T-helper 2 cell (primary cell): ENCODE measurements at regions not wholly inside any gene's neighbourhood (a gene's known extent, or its start where the extent isn't known, plus 50 kb on each side); places are given as distances from the start of the nearest gene placed in this dataset.
"Not testable (repeated sequence)": the region's sequence is repeated elsewhere in the genome, so short reads cannot be mapped to it uniquely, and the experiment has no call there.

ENCODE experiments used
- DNase-seq, 5 experiments: peaks; one replicate each; pipeline versions ENCODE4 v3.0.0 to v3.0.0-alpha.2; 2012 to 2022

DNA sequence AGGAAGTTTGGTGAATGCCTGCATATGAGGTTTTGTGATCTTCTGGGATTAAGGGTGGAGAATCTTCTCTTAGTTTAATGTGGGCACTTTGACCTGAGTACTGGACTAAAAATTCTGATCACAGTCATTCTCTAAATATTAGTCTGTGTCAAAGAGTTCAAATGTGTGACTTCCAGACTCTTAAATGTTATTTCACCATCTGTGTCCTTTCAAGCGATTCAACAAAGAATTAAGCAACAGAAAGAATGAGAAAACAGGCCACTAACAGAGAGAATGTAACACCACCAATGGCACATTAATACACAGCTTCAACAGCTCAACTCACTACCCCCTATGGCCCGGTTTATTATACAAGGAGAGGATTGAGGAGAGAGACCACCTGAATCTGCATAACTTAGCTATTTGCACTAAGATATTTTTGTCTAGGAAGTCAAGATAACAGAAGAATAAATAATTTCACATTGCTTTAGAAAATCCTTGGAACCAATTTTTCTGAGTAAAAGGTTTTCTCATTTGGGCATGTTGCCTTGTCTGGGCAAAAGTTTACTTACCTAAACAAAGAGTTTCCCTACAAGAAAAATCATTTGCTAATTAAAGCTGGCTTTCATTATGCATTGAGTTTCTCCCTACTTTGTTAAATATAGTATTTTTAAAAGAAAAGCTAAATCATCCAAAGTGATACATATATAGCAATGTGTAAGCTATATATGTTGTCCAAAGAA lies 1313.7 kb downstream of the NCAM2 start:
- DNase-seq = no peak

DNA sequence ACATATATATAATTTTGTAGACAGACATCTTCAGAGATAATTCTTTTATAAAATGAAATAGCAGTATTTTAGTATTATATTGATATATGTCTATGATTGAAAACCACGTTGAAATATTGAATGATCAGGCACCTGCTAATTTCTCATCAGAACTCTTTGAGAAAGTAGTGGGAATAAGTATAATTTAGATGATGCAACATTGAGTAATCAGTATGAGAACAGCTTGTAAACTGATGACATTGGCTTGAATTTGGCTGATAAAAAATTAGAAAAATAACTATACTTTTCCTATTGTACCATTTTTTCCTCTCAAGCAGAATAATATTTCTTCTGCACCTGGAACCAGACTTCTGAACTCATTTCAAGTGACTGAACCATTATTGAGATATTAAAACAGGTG lies 1316.8 kb downstream of the NCAM2 start:
- DNase-seq = no peak

DNA sequence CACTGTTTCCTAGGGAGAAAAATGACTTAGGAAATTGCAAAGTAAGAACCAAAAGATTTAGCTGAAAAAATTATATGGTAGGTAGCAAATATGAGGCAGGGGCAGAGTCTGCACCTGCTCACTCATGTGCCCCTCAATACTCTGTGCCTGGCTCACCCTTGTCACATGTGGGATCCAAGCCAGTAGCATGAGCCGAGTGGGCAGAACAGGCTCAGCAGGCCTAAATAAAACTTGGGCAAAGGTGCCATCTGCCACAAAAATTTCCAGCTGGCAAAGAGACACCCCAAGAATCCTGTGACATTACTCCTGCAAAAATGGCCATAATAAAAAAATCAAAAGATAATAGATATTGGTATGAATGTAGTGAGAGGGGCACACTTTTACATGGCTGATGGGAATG lies 1321.2 kb downstream of the NCAM2 start:
- no peak for DNase-seq

DNA sequence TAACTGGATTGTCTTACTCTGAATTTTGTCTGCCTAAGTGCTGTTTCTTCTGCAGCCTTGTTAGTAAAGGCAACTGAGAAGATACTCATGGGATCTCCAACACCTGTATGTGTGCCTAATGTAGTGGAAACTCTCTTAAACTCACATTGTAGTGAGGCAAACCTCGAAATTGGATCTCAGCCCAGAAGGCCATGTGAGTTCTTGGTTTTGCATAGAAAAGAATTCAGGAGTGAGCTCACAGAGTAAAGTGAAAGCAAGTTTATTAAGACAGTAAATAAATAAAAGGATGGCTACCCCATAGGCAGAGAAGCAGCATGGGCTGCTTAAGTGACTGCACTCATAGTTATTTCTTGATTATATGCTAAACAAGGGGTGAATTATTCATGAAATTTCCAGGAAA lies 1344.7 kb downstream of the NCAM2 start:
- no peak for DNase-seq

DNA sequence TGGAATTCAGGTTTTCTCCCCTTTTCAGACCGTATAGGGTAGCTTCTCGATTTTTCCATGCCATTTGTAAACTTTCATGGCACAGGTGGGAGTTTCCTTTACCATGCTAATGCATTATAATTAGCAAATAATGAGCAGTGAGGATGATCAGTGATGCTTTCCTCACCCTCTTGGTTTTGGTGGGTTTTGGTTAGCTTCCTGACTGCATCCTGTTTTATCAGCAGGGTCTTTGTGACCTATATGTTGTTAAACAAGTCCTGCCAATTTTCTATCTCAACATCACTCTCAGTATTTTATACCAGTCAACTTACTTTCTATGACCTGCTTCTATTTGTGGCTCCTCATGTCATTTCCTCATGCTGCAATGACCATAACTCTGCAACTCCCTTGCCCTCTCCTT lies 1345.1 kb downstream of the NCAM2 start:
- DNase-seq = no peak

DNA sequence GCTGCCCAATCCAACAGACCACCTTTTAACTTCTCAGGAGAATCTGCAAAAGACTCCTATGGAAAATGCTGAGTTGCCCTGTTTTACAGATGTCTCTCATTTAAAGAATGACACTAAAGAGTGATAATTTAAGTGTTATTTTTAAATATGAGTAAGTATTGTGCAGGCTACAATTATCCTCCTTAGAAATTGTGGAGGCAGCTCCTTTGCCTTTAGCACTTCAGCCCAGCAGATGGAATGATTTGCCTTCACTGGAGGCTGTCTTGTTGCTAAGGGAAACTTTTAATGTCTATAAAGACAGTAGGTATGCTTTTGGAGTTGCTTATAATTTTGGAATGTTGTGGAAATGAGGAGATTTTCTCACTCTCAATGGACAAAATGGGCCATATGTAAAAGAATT lies 1345.5 kb downstream of the NCAM2 start:
- DNase-seq = no peak

DNA sequence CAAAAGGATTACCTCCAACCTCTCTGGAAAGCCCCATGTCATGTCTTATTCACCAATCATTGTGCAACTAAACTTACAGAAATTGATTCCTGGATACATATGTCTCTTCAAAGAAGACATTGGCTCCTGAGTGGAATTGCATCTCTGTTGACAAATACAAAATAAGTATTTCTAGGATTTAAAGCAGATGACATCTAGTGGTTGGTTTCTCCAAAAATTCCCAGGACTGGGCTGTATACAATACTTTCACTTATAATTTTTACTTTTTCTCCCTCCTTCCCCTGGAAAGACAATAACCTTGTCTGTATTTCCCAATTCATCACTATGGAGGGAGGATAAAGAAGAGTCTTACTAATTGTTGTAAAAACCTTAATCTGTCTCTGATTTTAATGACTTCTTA lies 1347.4 kb downstream of the NCAM2 start:
- DNase-seq = no peak

DNA sequence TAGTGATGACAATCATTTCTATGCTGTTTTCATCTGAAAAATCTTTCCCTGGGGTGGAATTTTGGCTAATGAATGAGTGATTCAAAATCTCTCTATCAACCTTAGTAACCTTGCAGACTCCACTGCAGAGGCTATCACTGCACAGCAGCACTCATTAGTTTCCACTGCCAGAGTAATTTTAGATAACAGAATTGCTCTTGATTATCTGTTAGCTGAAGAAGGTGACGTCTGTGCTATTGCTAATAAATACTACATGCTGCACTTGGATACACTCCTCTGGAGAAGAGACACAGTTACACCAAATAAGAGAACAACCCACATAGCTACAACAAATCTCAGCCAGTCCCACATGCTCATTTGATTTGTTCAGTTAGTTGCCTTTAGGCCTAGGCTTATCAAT lies 1348.4 kb downstream of the NCAM2 start:
- no peak for DNase-seq

DNA sequence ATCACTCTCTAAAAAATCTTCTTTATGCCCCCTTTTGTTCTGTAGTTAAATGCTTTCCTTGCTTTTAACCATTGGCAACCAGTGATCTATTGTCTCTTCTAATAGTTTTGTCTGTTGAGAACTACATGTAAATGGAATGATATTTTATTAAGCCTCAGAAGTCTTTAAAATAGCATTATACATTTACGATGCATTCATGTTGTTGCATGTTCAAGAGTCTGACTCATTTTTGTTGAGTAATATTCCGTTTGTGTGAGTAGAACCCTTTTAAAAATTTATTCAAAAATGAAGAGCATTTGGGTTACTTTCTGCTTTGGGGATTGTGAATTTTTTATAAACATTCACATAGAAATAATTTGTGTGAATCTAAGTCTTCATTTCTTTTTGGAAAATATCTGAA lies 1352.9 kb downstream of the NCAM2 start:
- DNase-seq = no peak

DNA sequence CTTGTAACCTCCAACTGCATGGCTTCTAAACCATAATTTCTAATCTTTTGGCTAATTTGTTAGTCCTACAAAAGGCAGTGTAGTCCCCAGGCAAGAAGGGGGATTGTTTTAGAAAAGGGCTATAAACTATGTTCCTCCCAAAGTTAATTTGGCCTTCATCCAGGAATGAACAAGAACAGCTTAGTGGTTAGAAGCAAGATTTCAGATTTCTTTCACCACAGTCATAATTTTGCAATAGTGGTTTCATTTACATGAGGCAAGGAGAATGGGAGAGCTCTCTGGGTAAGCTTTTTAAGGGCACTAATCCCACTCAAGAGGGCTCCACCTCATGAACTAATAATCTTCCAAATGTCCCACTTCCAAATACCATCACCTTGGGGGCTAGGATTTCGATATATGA lies 1353.9 kb downstream of the NCAM2 start:
- no peak for DNase-seq

DNA sequence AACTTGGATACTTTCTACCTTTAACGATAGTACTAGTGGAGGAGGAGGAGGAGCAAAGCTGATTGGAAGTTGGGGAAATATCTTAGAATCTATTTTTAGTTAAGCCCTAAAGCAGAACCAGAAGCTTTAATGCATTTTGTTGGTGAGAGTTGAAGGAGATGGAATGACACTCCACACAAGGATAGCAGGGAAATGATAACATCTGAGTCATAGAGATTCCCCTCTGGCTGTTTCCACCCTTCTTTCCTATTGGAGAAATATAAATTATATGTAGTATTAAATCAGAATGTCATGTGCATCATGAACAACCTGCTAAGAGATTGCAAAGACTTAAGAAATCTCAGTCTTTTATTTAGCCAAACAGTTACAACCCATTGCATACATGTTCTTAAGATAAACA lies 1357.7 kb downstream of the NCAM2 start:
- no peak for DNase-seq

DNA sequence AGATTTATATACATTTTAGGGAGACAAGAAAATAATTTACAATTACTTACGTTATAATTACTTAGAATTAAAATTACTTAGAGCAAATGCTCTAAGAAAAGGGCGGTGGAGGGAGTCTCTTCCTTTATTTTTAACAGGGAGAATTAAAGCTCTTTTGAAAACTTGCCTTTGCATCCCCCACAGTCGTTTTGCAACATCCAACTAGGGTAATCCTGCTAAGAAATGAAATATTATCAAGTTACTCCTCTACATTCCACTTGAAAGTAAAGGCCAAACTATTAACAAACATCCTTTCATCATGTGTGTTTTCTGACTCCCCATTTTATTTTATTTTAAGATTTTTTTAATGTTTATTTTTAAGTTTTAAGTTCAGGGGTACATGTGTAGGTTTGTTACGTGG lies 1358.5 kb downstream of the NCAM2 start:
- DNase-seq = no peak

DNA sequence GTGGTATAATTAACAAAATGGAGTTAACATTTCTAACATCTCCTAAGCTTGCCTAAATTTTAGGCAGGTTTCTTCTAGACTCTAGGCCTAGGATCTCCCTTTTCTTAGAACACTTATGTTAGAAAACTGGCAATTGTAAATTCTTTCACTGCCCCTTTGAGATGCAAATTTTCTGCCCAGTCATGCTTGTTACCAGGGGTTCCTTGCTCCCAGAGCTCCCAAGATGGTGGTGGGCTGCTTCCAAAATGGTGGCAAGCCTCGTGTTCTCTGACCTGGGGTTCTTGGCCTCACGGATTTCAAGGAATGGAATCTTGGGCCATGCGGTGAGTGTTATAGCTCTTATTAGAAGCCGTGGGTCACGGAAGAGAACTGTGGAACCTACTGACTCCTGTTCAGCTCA lies 1361.4 kb downstream of the NCAM2 start:
- DNase-seq = not testable (repeated sequence)

DNA sequence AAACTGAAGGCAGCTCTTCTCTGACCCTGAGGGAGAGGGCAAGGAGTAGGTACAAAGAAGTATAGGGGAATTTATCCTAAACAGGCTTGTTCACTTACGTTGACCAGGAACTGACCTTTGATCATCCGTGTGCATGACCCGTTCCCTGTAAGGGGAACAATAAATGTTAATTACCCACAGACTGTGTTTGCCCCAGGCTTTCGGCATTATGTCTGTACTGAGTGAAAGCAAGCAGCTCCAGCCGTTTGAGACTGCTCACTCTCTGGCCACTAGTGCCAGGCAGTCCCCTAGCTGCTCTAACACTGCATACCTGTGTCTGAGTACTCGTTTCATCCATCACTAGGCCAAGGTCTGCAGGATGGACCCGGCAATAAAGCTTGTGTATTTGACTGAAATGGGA lies 1365.3 kb downstream of the NCAM2 start:
- no peak for DNase-seq

DNA sequence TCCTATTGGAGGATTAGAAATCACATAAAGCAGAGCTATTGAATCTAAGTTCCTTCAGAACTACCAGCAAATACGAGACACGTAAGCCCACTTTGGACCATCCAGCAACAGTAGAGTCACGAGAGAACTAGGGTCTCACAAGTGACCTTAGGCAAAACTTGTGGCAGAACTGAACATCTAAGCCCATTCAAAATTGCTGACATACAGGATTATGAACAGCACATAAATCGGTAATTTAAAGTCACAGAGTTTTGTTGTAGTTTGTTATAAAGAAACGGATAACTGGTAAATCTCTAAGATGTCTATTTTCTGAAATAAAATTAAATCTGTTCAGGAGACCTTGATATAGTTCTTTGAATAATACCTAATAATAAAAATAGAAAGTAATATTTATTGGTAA lies 1366.0 kb downstream of the NCAM2 start:
- DNase-seq = no peak

DNA sequence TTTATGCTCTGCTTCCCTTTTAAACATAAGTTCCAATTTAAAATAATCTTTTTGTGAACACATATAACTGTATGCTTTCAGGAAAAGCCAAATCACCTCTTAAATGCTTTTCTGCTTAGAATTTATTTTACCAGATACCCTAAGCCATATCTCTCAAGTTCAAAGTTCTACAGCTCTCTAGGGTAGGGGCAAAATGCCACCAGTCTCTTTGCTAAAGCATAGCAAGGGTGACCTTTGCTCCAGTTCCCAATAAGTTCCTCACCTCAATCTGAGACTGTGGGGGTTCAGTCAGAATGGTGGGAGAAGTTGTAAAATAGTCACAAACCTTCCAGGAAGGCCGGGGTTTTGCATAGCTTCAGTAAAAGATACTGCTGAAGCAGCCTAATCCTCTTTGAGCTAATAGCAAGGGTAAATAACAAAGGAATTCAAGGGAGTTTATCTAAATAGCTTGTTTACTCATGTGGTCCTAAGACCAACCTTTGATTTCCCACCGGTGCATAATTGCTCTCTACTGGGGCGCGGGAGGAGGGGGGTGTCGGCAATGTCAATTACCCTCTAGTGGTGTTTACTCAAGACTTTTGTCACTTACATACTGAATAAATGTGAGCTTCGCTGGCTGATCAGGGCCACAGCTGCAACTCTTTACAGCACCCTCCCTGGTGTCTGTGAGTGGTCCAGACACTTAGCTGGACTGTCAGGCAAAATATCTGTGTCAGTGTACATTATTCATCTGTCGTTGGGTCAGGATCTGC lies 1376.2 kb downstream of the NCAM2 start:
- no peak for DNase-seq

DNA sequence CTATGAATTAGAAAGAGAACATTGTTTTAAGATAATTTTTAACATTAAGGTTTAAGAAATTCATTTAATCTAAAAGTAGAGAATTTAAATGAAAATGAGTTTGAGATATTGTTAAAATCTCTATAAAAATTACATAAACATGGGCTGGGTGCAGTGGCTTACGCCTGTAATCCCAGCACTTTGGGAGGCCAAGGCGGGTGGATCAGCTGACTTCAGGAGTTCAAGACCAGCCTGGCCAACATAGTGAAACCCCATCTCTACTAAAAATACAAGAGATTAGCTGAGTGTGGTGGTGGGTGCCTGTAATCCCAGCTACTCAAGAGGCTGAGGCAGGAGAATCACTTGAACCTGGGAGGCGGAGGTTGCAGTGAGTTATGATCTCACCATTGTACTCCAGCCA lies 1379.6 kb downstream of the NCAM2 start:
- DNase-seq = not testable (repeated sequence)

DNA sequence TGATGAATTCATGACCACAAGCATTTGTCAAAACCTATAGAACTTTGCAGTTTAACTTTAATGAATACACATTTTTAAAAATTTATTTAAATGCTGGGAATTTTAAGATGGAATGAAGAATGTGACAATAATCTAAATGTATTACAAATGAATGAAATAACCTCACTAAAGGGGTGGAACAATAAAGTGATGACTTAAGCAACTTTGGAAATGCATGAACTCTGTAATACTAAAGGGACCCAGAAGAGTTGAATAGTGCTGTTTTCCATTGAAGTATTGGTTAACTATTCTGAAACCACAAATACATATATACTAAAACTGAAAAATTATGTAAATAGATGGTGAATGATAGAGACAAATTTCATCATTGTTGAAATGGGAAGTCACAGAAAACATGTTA lies 1395.1 kb downstream of the NCAM2 start:
- no peak for DNase-seq

DNA sequence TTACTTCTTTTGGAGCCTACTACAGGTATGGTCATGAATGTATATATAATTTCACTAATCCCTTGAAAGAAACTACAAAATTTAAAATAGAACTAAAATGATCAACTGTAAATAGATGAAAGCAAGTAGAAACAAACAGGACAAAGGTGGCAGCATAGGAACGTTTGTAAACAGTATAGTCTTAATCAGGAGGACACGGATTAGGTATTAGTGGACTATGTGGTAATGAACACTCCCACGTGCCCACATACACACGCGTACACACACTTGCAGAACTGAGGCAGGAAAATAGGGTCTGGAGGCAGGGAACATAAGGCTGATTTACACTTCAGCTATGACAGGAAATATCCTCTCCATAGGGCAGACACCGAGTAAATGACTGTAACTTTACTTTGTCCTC lies 1397.8 kb downstream of the NCAM2 start:
- no peak for DNase-seq

DNA sequence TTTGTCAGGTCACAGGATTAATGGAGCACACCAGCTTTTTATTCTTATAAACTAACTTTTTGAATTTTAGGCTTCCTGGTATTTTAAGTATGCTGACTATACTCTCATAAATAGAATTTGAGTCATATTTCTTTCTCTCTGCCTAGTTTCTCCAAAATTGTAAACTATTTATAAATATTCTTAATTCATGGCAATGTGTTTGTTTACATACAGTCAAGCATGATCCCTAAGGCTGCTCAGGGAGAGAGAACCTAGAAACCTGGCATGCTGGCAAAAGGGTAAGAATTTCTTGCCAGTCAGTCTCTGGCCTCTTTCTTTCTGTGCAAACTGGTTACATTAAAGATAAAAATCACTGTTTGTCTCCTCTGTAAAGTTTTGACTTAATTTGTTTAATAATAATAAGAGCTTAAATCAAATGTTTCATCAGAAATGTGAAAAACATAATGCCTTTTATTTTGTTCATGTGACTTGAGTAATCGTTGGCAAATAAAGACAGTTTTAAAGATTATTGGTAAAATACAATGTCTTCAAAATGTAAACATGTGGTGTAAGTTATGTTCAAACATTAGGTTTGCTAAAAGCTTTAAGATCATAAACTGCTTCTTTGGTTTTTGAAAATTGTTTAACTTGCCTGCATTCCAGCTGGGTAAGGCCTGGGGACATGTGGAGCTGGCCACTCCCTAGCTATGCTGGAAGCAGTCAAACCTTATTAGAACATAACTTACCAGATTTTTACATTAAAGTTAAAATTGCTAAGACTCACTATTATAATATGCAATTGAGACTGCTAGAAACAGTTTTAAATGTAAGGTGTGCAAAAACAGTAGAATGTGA lies 1401.7 kb downstream of the NCAM2 start:
- no peak for DNase-seq

DNA sequence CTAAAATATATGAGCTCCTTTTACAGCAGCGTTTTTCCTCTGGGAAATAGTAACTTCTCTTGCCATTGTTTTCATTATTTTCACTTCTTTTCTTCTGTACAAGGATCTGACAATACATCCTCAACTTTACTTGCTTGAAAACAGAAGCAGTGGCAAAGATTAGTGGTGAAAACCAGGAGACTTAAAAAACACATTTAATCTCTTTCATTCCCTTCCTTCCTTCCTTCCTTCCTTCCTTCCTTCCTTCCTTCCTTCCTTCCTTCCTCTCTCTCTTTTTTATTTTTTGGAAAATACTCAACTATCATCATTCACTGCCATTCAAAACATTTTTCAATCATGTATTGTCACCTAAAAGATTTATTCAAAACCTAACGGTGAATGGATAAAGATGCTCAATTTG lies 1411.4 kb downstream of the NCAM2 start:
- no peak for DNase-seq

DNA sequence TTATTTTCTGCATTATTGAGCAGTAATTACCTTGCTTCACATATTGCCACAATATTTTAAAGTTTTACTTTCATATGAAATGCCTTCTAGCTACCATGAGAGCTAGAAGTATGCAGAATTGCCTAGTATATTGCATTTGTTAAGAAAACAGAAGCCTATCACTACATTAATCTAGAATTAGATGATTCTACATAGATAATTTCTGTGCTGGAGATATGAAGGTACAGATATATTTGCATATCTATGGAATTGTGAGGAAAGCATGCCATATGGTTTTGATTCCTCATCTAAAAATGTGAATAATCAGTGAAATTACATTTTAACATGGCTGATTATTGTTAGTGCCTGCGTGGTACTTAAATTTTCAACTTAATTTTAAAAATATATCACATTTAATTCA lies 1418.3 kb downstream of the NCAM2 start:
- no peak for DNase-seq

DNA sequence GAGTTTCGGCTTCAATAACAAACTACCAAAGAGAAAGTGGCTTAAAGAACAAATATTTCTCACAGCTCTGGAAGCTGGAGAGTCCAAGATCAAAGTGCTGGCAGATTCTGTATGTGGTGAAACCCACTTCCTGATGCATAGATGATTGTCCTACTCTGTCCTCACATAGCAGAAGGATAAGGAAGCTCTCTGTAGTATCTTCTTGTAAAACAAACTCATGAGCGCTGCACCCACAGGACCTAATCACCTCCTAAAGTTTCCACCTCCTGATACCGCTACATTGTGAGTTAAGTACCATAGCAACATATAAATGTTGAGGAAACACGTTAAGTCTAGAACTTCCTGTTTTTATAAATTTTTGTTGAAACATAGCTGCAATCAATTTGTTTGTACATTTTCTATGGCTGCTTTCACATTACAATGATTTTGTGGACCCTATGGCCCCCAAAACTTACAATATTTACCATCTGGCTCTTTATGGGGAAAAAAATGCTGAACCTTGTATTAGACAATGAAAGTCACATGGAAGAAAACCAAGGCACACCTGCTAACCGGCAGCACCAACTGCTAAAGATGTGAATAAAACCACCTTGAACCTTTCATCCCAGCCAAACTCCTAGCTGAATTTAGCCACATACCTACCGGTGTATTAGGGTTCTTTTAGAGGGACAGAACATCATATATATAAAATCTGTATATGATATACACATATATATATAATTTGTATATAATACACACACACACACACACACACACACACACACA lies 1423.4 kb downstream of the NCAM2 start:
- DNase-seq = peak in 1 of 5 experiments; percentile 1
